GM12873 (cell line): ENCODE measurements at regions not wholly inside any gene's neighbourhood (a gene's known extent, or its start where the extent isn't known, plus 50 kb on each side); places are given as distances from the start of the nearest gene placed in this dataset.

Experiments used
- TF ChIP-seq, protein P1 (sequence below): IDR thresholded peaks from 2 replicates; pipeline ENCODE4 v1.5.1; 2012; ENCODE audit warnings: low read depth, mild to moderate bottlenecking, moderate library complexity, low read length, control low read depth; ENCODE audit not compliant: insufficient read depth; ENCODE audit errors: missing control alignments

DNA sequence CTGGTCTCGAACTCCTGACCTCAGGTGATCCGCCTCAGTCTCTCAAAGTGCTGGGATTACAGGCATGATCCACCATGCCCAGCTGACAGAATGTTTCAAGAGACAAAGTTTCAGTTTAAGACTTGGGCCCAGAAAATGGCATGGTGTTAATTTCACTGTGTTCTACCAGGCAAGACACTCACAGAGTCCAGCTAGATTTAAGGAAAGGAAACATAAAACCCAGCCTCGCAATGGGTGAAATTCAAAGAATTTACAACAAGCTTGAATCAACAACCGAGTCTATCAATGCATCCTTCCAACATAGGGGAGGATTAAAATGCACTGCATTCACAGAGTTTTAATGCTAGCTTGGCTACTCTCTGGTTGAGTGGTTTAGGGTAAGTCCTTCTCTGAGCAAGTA is 764.0 kb downstream of the XPNPEP1 start:
- TF ChIP-seq, protein P1, sequence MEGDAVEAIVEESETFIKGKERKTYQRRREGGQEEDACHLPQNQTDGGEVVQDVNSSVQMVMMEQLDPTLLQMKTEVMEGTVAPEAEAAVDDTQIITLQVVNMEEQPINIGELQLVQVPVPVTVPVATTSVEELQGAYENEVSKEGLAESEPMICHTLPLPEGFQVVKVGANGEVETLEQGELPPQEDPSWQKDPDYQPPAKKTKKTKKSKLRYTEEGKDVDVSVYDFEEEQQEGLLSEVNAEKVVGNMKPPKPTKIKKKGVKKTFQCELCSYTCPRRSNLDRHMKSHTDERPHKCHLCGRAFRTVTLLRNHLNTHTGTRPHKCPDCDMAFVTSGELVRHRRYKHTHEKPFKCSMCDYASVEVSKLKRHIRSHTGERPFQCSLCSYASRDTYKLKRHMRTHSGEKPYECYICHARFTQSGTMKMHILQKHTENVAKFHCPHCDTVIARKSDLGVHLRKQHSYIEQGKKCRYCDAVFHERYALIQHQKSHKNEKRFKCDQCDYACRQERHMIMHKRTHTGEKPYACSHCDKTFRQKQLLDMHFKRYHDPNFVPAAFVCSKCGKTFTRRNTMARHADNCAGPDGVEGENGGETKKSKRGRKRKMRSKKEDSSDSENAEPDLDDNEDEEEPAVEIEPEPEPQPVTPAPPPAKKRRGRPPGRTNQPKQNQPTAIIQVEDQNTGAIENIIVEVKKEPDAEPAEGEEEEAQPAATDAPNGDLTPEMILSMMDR, result no peak

DNA sequence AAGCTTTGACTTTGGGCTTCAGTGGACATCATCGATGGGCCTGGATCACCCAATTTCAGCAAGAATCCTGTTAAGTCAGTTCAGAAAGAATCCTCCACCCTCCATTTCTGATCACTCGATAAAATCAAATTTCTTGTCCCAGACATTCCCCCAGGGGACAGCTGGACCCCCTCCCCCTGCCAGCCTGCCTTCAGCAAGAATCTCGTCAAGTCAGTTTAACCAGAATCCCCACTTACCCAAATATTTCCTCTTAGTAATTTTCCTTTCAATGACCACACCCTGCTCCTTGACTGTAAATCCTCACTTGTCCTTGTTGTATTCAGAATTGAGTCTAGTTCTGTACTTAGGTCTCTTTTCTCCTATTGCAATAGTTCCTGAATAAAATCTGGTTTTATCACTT is 766.9 kb downstream of the XPNPEP1 start:
- TF ChIP-seq, protein P1, result no peak

DNA sequence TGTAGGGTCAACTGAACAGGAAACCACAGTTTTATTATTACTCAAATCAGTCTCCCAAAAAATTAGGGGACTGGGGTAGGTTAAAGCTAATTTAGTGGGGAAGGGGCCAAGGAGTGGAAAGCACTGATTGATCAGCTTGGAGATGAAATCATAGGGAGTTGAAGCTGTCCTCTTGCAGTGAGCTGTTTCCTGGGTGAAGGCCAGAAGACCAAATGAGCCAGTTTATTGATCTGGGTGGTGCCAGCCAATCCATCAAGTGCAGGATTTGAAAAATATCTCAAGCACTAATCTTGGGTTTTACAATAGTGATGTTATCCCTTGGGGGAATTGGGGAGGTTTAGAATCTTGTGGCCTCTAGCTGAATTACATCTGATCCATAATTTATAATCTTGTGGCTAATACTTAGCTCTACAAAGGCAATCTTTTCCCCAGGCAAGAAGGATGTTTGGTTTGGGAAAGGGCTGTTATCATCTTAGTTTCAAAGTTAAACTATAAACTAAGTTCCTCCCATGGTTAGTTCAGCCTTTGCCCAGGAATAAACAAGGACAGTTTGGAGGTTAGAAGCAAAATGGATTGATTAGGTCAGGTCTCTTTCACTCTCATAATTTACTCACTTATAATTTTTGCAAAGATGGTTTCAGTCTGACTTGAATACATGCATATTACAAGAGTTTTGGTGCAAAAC is 773.5 kb downstream of the XPNPEP1 start:
- TF ChIP-seq, protein P1, result no peak

DNA sequence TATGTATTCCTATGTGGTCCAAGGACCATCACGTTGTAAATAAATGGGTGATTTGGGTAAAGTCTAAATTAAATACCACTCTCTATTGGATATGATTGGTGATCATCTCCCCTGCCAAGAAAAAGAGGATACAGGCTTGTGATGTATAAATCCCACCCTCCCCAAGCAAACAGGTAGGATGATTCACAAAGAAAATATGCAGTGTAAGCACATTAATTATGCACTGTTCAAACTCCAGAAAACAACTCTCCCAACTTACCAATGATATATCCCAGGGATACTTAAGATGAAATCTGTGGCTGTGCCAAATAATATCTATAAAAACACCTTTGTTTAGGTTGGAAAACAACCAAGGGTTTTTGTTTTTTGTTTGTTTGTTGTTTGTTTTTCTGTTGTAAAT is 795.9 kb downstream of the XPNPEP1 start:
- TF ChIP-seq, protein P1, result no peak

DNA sequence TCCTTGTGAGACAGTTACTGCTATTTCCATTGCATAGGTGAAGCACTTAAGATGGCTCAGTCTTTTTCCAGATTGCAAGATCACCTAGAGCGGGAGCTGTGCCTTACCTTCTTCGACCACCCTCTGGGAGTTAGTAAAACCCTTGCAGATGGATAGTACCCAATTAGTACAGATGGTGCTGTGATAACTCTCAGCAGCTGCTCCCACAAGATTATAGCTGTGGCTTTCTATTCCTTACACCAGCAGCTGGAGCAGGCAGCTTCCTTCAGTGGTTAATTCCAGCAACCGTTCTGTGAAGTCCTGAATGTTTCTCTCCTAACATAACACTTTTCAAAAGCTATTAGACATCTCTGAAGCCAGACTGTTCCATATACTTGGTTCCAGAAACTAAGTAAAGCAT is 796.8 kb downstream of the XPNPEP1 start:
- TF ChIP-seq, protein P1, result no peak

DNA sequence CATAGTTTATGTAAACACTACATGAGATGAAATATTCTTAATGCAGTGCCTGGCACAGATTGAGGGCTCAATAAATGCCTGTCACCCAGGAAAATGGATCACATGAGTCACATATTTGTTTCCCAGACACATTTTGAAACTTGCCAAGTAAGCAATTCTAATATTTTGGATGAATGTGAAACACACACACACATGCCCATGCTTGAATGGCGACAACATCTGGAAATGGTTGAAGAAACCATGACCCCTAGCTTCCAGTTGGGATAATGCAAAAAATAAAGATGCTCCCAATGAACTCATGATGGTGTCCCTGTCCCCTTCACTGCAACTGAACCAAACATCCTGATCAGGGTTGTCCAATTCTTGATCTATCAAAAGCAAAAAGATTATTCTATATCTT is 797.3 kb downstream of the XPNPEP1 start:
- TF ChIP-seq, protein P1, result peak; percentile 13

DNA sequence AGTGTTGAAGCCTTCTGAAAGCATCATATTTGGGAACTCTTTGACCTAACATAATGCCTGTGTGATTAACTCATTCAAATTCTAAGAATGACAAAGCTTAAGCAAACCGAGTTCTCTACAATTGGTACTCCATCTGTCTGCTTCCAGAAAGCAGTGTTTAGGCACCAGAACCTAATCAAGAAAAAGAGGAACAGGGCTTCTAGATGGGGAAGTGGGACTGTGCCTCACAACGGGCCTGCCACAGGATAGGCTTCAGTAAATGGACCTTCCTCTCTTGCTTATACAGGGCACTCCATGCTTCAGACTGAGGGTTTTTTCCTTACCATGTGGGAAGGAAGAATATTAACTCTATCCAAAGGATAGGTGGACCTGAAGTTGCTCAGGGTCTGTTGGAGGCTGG is 808.1 kb downstream of the XPNPEP1 start:
- TF ChIP-seq, protein P1, result no peak
